ENCODE measurements at regions not wholly inside any gene's neighbourhood (a gene's known extent, or its start where the extent isn't known, plus 50 kb on each side); places are given as distances from the start of the nearest gene placed in this dataset.

- Mint-ChIP-seq H3K36me3 (ENCODE audit: insufficient read depth, unreplicated experiment) (no peaks in the 10 kb centered on the region), H3K9me3 (ENCODE audit: unreplicated experiment) (no peaks in the 10 kb centered on the region), H3K27me3 (ENCODE audit: insufficient read depth, unreplicated experiment) (peaks cover 23% of the 10 kb centered on the region), H3K4me3 (ENCODE audit: unreplicated experiment) (no peak overlapping the region), H3K4me1 (ENCODE audit: insufficient read depth, unreplicated experiment) (no peaks in the 10 kb centered on the region), H3K27ac (ENCODE audit: low read depth, unreplicated experiment) (no peak overlapping the region)
- no peak for TF ChIP-seq CTCF (IDR thresholded peaks at IDR 0.05; ENCODE audit: unreplicated experiment)
- ChIA-PET POLR2A (no interaction called here), CTCF (interaction anchor here (0.6 kb wide), 1 partner anchor 1816 kb away, joined by 4 read pairs; no protein-coding TSS in a partner anchor)
- intact Hi-C loops (cut with micrococcal nuclease), result no loop called here
- BruUV-seq (replicated peaks), result no TSS peak
- no peak for DNase-seq (ENCODE audit: unreplicated experiment)
Observed at GRCh38 chr5:2267991-2268390, 385.3 kb upstream of the IRX4 start.

- TF ChIP-seq CTCF (IDR thresholded peaks at IDR 0.05; ENCODE audit: unreplicated experiment), result no peak
- BruUV-seq (replicated peaks), result no TSS peak
Observed at GRCh38 chr5:2266641-2267240, 384.0 kb upstream of the IRX4 start.

GRCh38 chr5:2265341-2265740 is 382.6 kb upstream of the IRX4 start:
- no peaks in the 10 kb centered on the region for H3K4me1 Mint-ChIP-seq (ENCODE audit: insufficient read depth, unreplicated experiment)
- no peaks in the 10 kb centered on the region for H3K36me3 Mint-ChIP-seq (ENCODE audit: insufficient read depth, unreplicated experiment)

More at GRCh38 chr5:2266641-2267240, 384.0 kb upstream of the IRX4 start:
- ChIA-PET POLR2A (no interaction called here), CTCF (no interaction called here)
- H3K36me3 Mint-ChIP-seq (ENCODE audit: insufficient read depth, unreplicated experiment), result no peaks in the 10 kb centered on the region
- H3K9me3 Mint-ChIP-seq (ENCODE audit: unreplicated experiment), result no peaks in the 10 kb centered on the region
- H3K4me1 Mint-ChIP-seq (ENCODE audit: insufficient read depth, unreplicated experiment), result no peaks in the 10 kb centered on the region
- H3K4me3 Mint-ChIP-seq (ENCODE audit: unreplicated experiment), result no peak overlapping the region
- no peak overlapping the region for H3K27ac Mint-ChIP-seq (ENCODE audit: low read depth, unreplicated experiment)
- no peak for DNase-seq (ENCODE audit: unreplicated experiment)
- intact Hi-C loops (cut with micrococcal nuclease), result no loop called here
- peaks cover 23% of the 10 kb centered on the region for H3K27me3 Mint-ChIP-seq (ENCODE audit: insufficient read depth, unreplicated experiment)

DNA sequence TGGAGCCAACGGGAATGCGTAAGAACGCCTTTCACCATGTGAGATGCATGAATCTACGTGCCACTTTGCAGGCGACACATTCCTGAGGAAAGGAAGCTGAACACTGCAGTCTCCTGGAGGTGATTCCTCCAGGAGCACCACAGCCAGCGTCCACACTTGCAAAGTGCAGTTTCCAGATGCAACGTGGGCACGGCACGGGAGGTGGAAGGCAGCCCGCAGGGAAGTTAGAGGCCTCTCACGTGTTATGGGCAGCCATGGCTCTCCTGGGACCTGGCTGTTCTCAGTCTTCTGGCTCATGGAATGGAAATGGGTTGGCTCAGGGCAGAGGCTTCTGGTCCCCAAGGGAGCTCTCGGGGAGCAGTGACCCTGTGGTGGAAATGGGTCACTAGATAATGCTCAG is 381.0 kb upstream of the IRX4 start:
- CTCF ChIA-PET, result no interaction called here
- H3K4me1 Mint-ChIP-seq (ENCODE audit: insufficient read depth, unreplicated experiment), result no peaks in the 10 kb centered on the region
- H3K27me3 Mint-ChIP-seq (ENCODE audit: insufficient read depth, unreplicated experiment), result peaks cover 11% of the 10 kb centered on the region
- no TSS peak for BruUV-seq (replicated peaks)
- TF ChIP-seq CTCF (IDR thresholded peaks at IDR 0.05; ENCODE audit: unreplicated experiment), result no peak
- no peak for DNase-seq (ENCODE audit: unreplicated experiment)
- POLR2A ChIA-PET, result no interaction called here
- intact Hi-C loops (cut with micrococcal nuclease), result no loop called here
- H3K9me3 Mint-ChIP-seq (ENCODE audit: unreplicated experiment), result no peaks in the 10 kb centered on the region
- H3K36me3 Mint-ChIP-seq (ENCODE audit: insufficient read depth, unreplicated experiment), result no peaks in the 10 kb centered on the region
- no peak overlapping the region for H3K27ac Mint-ChIP-seq (ENCODE audit: low read depth, unreplicated experiment)
- H3K4me3 Mint-ChIP-seq (ENCODE audit: unreplicated experiment), result no peak overlapping the region

More at GRCh38 chr5:2265341-2265740, 382.6 kb upstream of the IRX4 start:
- Mint-ChIP-seq H3K4me3 (ENCODE audit: unreplicated experiment) (no peak overlapping the region), H3K27me3 (ENCODE audit: insufficient read depth, unreplicated experiment) (peaks cover 23% of the 10 kb centered on the region), H3K9me3 (ENCODE audit: unreplicated experiment) (no peaks in the 10 kb centered on the region), H3K27ac (ENCODE audit: low read depth, unreplicated experiment) (no peak overlapping the region)
- no peak for TF ChIP-seq CTCF (IDR thresholded peaks at IDR 0.05; ENCODE audit: unreplicated experiment)
- intact Hi-C loops (cut with micrococcal nuclease), result no loop called here
- ChIA-PET CTCF (no interaction called here), POLR2A (no interaction called here)
- no peak for DNase-seq (ENCODE audit: unreplicated experiment)
- BruUV-seq (replicated peaks), result no TSS peak

All from MCF 10A (cell line).